NB4 (cell line): ENCODE measurements at regions not wholly inside any gene's neighbourhood (a gene's known extent, or its start where the extent isn't known, plus 50 kb on each side); places are given as distances from the start of the nearest gene placed in this dataset.

ENCODE experiments used
- DNase-seq: peaks from one replicate; pipeline ENCODE4 v3.0.0; 2010; ENCODE audit warnings: low read depth
- H3K4me3 ChIP-seq: one replicate; pipeline ENCODE4 v1.5.1; 2011; ENCODE audit warnings: mild to moderate bottlenecking, low read depth, low read length, moderate library complexity
- CTCF ChIP-seq: IDR thresholded peaks from one replicate; pipeline ENCODE4 v1.5.1; 2012; ENCODE audit warnings: low read depth, low read length
- MAX ChIP-seq: IDR thresholded peaks from 2 replicates; pipeline ENCODE4 v1.6.1; 2011; ENCODE audit warnings: low read depth, low read length
- MYC ChIP-seq: IDR thresholded peaks from 2 replicates; pipeline ENCODE4 v1.6.1; 2011; ENCODE audit warnings: low read depth, low read length
- POLR2A ChIP-seq: IDR thresholded peaks from 2 replicates; pipeline ENCODE4 v1.6.1; 2011; ENCODE audit warnings: mild to moderate bottlenecking; ENCODE audit not compliant: insufficient read length; ENCODE audit errors: extremely low read depth

- H3K4me3 ChIP-seq: no peak overlapping the region
- no peak for DNase-seq
Observed at GRCh38 chr1:94310570-94311270, 73.3 kb upstream of the ARHGAP29 start.

GRCh38 chr1:94309829-94310569 is 72.6 kb upstream of the ARHGAP29 start:
- no peak overlapping the region for H3K4me3 ChIP-seq
- DNase-seq: no peak
- no peak for TF ChIP-seq POLR2A
- no peak for TF ChIP-seq MYC
- TF ChIP-seq MAX: no peak
- TF ChIP-seq CTCF: no peak

More at GRCh38 chr1:94310570-94311270, 73.3 kb upstream of the ARHGAP29 start:
- TF ChIP-seq POLR2A: no peak
- TF ChIP-seq CTCF: no peak
- no peak for TF ChIP-seq MYC
- no peak for TF ChIP-seq MAX

GRCh38 chr1:94309216-94309615 is 71.8 kb upstream of the ARHGAP29 start:
- H3K4me3 ChIP-seq: no peak overlapping the region

GRCh38 chr1:94306521-94306920 is 69.1 kb upstream of the ARHGAP29 start:
- no peak overlapping the region for H3K4me3 ChIP-seq
- TF ChIP-seq POLR2A: no peak
- TF ChIP-seq CTCF: no peak
- TF ChIP-seq MYC: no peak
- no peak for TF ChIP-seq MAX
- no peak for DNase-seq

More at GRCh38 chr1:94309216-94309615, 71.8 kb upstream of the ARHGAP29 start:
- TF ChIP-seq CTCF (no peak), MYC (no peak), MAX (no peak), POLR2A (no peak)
- no peak for DNase-seq

GRCh38 chr1:94305704-94306103 is 68.3 kb upstream of the ARHGAP29 start:
- TF ChIP-seq MYC (no peak), CTCF (no peak), POLR2A (no peak), MAX (no peak)
- DNase-seq: no peak
- no peak overlapping the region for H3K4me3 ChIP-seq
